Astrocyte of the hippocampus (primary cell): ENCODE measurements at regions not wholly inside any gene's neighbourhood (a gene's known extent, or its start where the extent isn't known, plus 50 kb on each side); places are given as distances from the start of the nearest gene placed in this dataset.

ENCODE experiments used
- DNase-seq: peaks from one replicate; pipeline ENCODE4 v3.0.0; 2011; ENCODE audit warnings: low read depth, low spot score

DNA sequence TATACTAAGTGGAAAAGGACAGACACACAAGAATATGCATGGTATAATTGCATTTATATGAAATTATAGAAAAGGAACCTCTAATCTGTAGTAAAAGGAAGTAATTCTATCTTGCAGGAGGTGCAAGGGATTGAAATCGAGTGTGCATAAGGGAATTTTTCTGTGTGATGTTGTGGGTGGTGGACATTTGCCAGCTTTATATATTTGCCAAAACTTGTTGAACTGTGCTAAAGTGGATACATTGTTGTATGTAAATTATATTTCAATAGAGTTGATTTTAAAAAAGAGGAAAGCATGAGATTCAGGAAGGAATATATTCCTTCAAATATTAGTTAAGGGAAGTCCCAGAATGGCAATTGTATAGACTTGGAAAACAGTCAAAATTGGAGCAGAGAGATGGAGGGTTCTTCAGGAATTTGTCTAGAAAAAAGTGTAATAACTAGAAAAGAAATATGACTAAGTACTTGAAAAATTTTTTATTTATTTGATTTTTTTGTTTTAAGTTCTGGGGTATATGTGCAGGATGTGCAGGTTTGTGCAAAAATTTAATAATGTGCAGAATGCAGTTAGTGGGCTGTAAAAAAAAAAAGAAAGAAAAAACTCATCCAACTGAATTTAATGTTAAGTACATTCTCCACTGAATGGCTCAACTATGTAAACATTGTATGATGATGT lies 96.1 kb downstream of the ARL4A start:
- peak; percentile 26 for DNase-seq

DNA sequence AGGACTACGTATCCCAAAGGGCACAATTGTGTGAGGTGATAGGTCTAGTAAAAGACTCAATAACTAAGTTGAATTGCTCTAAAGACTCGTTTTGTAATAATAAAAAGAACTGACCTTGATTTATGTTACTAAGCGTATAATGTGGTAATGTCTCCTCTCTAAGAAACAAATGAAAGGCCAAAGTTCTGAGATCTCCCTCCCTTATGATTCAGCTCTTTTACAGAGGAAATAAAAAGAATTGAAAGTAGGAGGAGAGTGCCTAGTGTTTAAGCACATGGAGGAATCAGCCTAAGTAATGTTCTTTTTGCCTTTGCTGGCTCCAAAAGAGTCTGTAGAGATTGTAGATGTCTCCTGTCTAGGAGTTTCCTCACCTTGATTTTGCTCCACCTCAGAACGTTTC lies 98.0 kb downstream of the ARL4A start:
- DNase-seq, result no peak

- no peak for DNase-seq
These were observed 99.1 kb downstream of the ARL4A start for GRCh38 chr7:12786494-12786893.

DNA sequence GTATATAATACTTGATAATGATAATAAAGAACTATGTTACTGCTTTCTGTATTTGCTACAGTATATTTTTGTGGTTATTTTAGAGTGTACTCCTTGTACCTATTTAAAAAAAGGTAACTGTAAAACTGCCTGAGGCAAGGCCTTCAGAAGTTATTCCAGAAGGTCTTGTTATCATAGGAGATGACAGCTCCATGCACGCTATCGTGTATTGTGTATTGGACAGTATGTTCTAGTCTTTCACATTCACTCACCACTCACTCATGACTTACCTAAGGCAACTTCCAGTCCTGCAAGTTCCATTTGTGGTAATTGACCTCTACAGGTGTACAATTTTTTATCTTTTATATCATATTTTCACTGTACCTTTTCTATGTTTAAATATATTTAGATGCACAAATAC lies 100.7 kb downstream of the ARL4A start:
- no peak for DNase-seq

DNA sequence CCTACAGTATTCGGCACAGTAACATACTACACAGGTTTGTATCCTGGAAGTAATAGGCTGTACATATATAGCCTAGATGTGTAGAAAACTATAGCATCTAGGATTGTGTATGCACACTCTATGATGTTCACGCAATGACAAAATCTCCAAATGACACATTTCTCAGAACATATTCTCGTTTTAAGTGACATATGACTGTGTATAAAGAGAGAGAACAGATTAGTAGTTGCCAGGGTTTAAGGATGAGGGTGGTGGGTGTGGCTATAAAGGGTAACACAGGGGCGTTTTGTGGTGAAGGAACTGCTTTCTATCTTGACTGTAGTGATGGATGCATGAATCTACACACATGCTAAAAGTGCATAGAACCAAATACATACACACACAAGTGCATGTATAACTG lies 101.2 kb downstream of the ARL4A start:
- DNase-seq, result no peak

- DNase-seq, result no peak
These were observed 107.4 kb downstream of the ARL4A start for GRCh38 chr7:12794722-12795302.

GRCh38 chr7:12796397-12797127 lies 109.1 kb downstream of the ARL4A start:
- DNase-seq, result no peak

- DNase-seq, result peak; percentile 59
These were observed 113.1 kb downstream of the ARL4A start for GRCh38 chr7:12800486-12800885.

- DNase-seq, result no peak
These were observed 113.7 kb downstream of the ARL4A start for GRCh38 chr7:12801107-12801506.

- peak; percentile 7 for DNase-seq
These were observed 114.6 kb downstream of the ARL4A start for GRCh38 chr7:12802070-12802469.

DNA sequence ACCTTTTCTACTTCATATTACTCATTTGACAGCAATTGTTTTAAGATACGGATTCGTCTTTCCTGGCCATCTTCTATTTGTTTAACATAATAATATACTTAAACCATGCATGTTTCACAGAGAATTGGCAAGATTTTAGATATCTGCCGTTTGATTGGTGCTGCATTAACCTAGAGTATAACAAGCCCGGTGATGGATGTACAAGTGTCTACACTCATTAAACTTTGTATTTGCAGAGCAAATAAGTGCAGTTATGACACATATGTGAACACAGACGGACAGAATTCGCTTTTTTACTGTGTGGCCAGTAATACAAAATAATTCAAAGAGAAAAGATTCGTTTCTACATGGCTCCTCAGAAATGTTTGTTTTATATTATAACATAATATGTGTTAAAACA lies 116.1 kb downstream of the ARL4A start:
- no peak for DNase-seq

DNA sequence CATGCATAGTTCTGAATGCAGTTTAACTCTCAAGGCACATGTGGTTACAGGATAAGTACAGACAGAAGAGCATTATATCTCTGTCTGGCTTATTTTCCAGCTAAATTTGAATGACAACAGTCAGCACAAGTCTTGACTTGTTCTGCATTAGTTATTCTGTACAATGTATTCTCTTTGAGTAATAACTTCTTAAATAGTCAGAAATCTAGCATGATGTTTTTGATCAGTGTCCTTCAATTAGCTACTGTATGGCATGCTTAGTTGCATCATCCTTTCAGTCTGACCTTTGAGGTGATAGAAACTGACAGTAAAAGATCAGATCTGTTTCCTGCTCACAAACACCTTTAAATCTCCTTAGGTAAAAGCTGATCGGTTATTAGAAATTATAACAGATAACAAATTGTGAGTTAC lies 118.1 kb downstream of the ARL4A start:
- no peak for DNase-seq

GRCh38 chr7:12805957-12806356 lies 118.5 kb downstream of the ARL4A start:
- no peak for DNase-seq

GRCh38 chr7:12809476-12809875 lies 122.0 kb downstream of the ARL4A start:
- no peak for DNase-seq

GRCh38 chr7:12812111-12812510 lies 124.7 kb downstream of the ARL4A start:
- DNase-seq, result no peak

DNA sequence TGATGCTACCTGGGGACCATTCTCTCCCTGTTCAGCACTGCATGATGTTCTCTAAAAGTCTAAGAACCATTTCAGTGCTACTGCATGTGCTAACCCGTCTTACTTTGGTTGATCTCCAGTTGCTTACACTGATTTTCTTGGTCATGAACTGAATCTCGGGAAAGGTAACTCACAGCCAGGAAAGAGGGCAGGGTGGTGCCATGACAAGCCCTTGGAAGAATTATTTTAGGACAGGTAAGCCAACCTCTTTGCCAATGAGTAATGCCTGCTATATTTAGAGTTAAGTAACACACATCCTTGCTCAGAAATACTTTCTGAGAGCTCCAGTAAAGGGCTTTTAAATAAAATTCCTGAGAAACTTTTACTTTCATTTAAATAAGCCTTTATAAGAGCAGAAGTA lies 126.7 kb downstream of the ARL4A start:
- DNase-seq, result no peak

- DNase-seq, result no peak
These were observed 127.4 kb downstream of the ARL4A start for GRCh38 chr7:12814828-12815227.

- no peak for DNase-seq
These were observed 128.0 kb downstream of the ARL4A start for GRCh38 chr7:12815426-12815825.

GRCh38 chr7:12815871-12816270 lies 128.4 kb downstream of the ARL4A start:
- DNase-seq, result no peak

DNA sequence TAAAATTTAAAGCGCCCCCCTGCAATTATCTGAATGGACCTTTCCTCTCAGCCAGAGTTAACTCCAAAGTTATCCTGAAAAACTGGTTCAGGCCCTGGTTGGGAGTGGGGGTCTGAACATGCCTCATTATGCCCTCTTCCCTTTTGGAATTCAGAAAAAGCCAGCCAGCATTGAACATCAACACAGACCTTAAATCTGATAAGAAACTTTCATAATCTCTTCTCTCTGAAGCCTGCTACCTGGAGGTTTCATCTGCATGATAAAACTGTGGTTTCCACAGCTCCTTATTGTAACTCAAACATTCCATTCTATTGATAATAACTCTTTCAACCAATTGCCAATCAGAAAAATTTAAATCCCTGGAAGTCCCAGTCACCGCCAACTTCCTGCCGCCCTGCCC lies 133.3 kb downstream of the ARL4A start:
- DNase-seq, result no peak

- no peak for DNase-seq
These were observed 134.3 kb downstream of the ARL4A start for GRCh38 chr7:12821746-12822145.

DNA sequence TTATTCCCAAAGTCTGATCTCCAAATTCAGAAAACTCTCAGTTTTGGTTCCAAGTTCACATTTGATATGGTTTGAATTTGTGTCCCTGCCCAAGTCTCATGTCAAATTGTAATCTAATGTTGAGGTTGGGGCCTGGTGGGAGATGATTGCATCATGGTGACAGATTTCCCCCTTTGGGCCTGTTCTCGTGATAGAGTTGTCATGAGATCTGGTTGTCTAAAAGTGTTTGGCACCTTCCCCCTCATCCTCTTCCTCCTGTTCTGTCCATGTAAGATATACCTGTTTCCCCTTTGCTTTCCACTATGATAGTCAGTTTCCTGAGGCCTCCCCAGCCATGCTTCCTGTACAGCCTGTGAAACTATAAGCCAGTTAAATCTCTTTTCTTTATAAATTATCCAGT lies 138.6 kb downstream of the ARL4A start:
- no peak for DNase-seq

DNA sequence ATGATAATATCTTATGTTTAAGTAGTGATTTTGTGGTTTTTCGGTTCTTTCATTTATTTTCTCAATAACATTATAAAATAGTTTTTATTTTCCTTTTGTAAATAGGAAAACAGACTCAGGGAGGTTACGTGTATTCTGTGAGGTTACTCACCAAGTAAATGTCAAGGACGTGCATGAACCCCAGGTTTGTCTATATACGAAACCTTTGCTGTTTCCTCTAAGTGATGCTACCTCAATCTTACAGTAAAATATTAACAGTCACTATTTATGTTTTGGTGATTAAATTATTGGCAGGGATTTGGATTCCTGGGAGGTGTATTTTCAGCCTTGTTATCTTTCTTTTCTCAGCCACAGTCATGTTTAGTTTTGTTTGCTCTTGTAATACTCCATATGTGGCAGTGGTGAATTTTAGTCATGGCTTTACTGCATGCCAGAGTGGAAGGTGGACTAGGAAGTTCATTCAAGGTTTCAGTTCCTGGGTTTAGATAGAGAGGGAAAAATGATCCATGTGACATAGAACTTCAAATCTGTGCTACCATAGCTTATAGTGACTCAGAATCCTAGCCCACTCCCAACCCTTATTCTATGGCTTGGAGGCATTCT lies 139.9 kb downstream of the ARL4A start:
- DNase-seq, result peak; percentile 34
